SK-N-SH (cell line): ENCODE measurements at regions not wholly inside any gene's neighbourhood (a gene's known extent, or its start where the extent isn't known, plus 50 kb on each side); places are given as distances from the start of the nearest gene placed in this dataset.

Source experiments
- CTCF ChIA-PET: fragments of 300-600, 350-600 bp; formaldehyde crosslinking; extraction: SDS; loops from one replicate; lab custom pipeline; 2021; lab: Yijun Ruan, JAX
- POLR2A ChIA-PET: fragments of 350-600 bp; sonication (Branson Sonifier 250); formaldehyde crosslinking; extraction: SDS; loops from one replicate; lab custom pipeline; 2020; ENCODE audit warnings: antibody characterized with exemption, inconsistent platforms; lab: Yijun Ruan, JAX
- DNase-seq: peaks from one replicate; pipeline ENCODE4 v3.0.0; 2012
- H2AFZ ChIP-seq: fragments of 200-600 bp; sonication (generic); 2 replicates; pipeline ENCODE4 v1.8.1; 2016; ENCODE audit warnings: antibody characterized with exemption, mild to moderate bottlenecking, low read depth
- H3F3A ChIP-seq: fragments of 200-600 bp; sonication (generic); replicated peaks from 2 replicates; pipeline ENCODE3; 2016; ENCODE audit warnings: antibody characterized with exemption, mild to moderate bottlenecking; ENCODE audit not compliant: insufficient read depth
- H3K27ac ChIP-seq, 2 experiments: fragments of 200-500 bp in 1 of 2; fragments of 200-600 bp in 1 of 2; sonication (Bioruptor generic) in 1 of 2; sonication (generic), shearing (Covaris generic) in 1 of 2; 2 replicates each; pipeline versions ENCODE4 v1.5.1 to v1.6.1; 2014 to 2016; ENCODE audit warnings: low read depth in 2 of 2, inconsistent platforms in 1 of 2, low read length in 1 of 2, mild to moderate bottlenecking in 1 of 2, mixed read lengths in 1 of 2
- H3K27me3 ChIP-seq: fragments of 200-600 bp; sonication (generic), shearing (Covaris generic); 2 replicates; pipeline ENCODE4 v1.6.1; 2016; ENCODE audit warnings: mixed run types; ENCODE audit not compliant: insufficient read depth
- H3K36me3 ChIP-seq, 2 experiments: fragments of 200-500 bp in 1 of 2; fragments of 200-600 bp in 1 of 2; sonication (Bioruptor generic) in 1 of 2; sonication (generic) in 1 of 2; replicated peaks in 1 of 2; 2 replicates each; pipeline versions ENCODE3 to v1.5.1; 2014 to 2016; ENCODE audit warnings: low read length in 1 of 2, mild to moderate bottlenecking in 1 of 2; ENCODE audit not compliant: insufficient read depth in 2 of 2, control insufficient read depth in 1 of 2
- H3K4me1 ChIP-seq, 2 experiments: fragments of 200-500 bp in 1 of 2; fragments of 200-600 bp in 1 of 2; sonication (Bioruptor generic) in 1 of 2; sonication (generic), shearing (Covaris generic) in 1 of 2; 2 replicates each; pipeline versions ENCODE4 v1.5.1 to v1.6.1; 2014 to 2016; ENCODE audit warnings: low read depth in 1 of 2, low read length in 1 of 2, mixed run types in 1 of 2; ENCODE audit not compliant: insufficient read depth in 2 of 2, control insufficient read depth in 1 of 2
- H3K4me2 ChIP-seq: fragments of 200-600 bp; sonication (generic), shearing (Covaris generic); 2 replicates; pipeline ENCODE4 v1.6.1; 2017; ENCODE audit warnings: mixed run types
- H3K4me3 ChIP-seq, 2 experiments: fragments of 200-500 bp in 1 of 2; fragments of 200-600 bp in 1 of 2; sonication (Bioruptor generic) in 1 of 2; sonication (generic), shearing (Covaris generic) in 1 of 2; 2 replicates each; pipeline versions ENCODE4 v1.5.1 to v1.8.1; 2014 to 2016; ENCODE audit warnings: low read depth in 2 of 2, inconsistent platforms in 1 of 2, low read length in 1 of 2, mild to moderate bottlenecking in 1 of 2, mixed read lengths in 1 of 2, moderate library complexity in 1 of 2
- H3K79me2 ChIP-seq: fragments of 200-600 bp; sonication (generic); 2 replicates; pipeline ENCODE4 v1.8.1; 2017; ENCODE audit warnings: mild to moderate bottlenecking; ENCODE audit not compliant: insufficient read depth
- H3K9ac ChIP-seq: fragments of 200-600 bp; sonication (generic); 2 replicates; pipeline ENCODE4 v1.6.1; 2017; ENCODE audit warnings: mixed run types
- H3K9me2 ChIP-seq: fragments of 200-600 bp; sonication (generic); 2 replicates; pipeline ENCODE4 v1.6.1; 2017; ENCODE audit warnings: mixed run types
- H3K9me3 ChIP-seq: fragments of 200-600 bp; sonication (generic); 2 replicates; pipeline ENCODE4 v1.6.1; 2017; ENCODE audit warnings: mixed run types, mild to moderate bottlenecking, moderate library complexity
- H4K20me1 ChIP-seq: fragments of 200-600 bp; sonication (generic); 2 replicates; pipeline ENCODE4 v1.6.1; 2017; ENCODE audit warnings: mild to moderate bottlenecking, mixed run types; ENCODE audit not compliant: insufficient read depth
- ELF1 ChIP-seq: IDR thresholded peaks from 2 replicates; pipeline ENCODE4 v1.4.0; 2012
- EP300 ChIP-seq, 2 experiments: IDR thresholded peaks; 2 replicates each; pipeline versions ENCODE4 v1.4.0 to v1.6.1; 2012; ENCODE audit warnings: borderline replicate concordance in 1 of 2, low read depth in 1 of 2, low read length in 1 of 2
- EZH2phosphoT487 ChIP-seq: fragments of 200-600 bp; sonication (generic); IDR thresholded peaks from 2 replicates; pipeline ENCODE4 v1.6.1; 2017; ENCODE audit warnings: low read depth, mixed run types, mild to moderate bottlenecking, antibody characterized with exemption, moderate library complexity, borderline replicate concordance
- FOXJ3 ChIP-seq: sonication (generic); formaldehyde crosslinking; IDR thresholded peaks from 2 replicates; pipeline ENCODE4 v1.5.1; 2020; ENCODE audit warnings: mild to moderate bottlenecking, missing genetic modification reagents
- FOXM1 ChIP-seq: IDR thresholded peaks from 2 replicates; pipeline ENCODE4 v1.4.0; 2012; ENCODE audit warnings: low read depth, mild to moderate bottlenecking
- GATA2 ChIP-seq: sonication (generic); formaldehyde crosslinking; IDR thresholded peaks from 2 replicates; pipeline ENCODE4 v1.5.0; 2020; ENCODE audit warnings: mild to moderate bottlenecking, missing genetic modification reagents
- IRF3 ChIP-seq: fragments of 150-350 bp; IDR thresholded peaks from 2 replicates; pipeline ENCODE4 v1.6.1; 2016; ENCODE audit warnings: mild to moderate bottlenecking, low read depth, low read length
- MXI1 ChIP-seq: IDR thresholded peaks from 2 replicates; pipeline ENCODE4 v1.6.1; 2012; ENCODE audit warnings: mild to moderate bottlenecking, low read depth, low read length, improper control_type of control experiment
- NFIC ChIP-seq: IDR thresholded peaks from 2 replicates; pipeline ENCODE4 v1.4.0; 2012; ENCODE audit warnings: borderline replicate concordance
- NRF1 ChIP-seq: IDR thresholded peaks from 2 replicates; pipeline ENCODE4 v1.6.1; 2012; ENCODE audit warnings: low read depth, mild to moderate bottlenecking, low read length
- POLR2AphosphoS5 ChIP-seq: IDR thresholded peaks from 2 replicates; pipeline ENCODE4 v1.6.1; 2012; ENCODE audit warnings: low read depth, low read length
- RCOR1 ChIP-seq: fragments of 150-350 bp; IDR thresholded peaks from 2 replicates; pipeline ENCODE4 v1.6.1; 2017; ENCODE audit warnings: antibody characterized with exemption, low read length
- REST ChIP-seq: IDR thresholded peaks from 2 replicates; pipeline ENCODE4 v1.6.1; 2012; ENCODE audit warnings: mild to moderate bottlenecking, low read depth, low read length, moderate library complexity
- SIN3A ChIP-seq: IDR thresholded peaks from 2 replicates; pipeline ENCODE4 v1.6.1; 2012; ENCODE audit warnings: low read depth, mild to moderate bottlenecking, low read length, moderate library complexity, borderline replicate concordance
- SMC3 ChIP-seq: IDR thresholded peaks from 2 replicates; pipeline ENCODE4 v1.6.1; 2012; ENCODE audit warnings: low read depth, low read length, improper control_type of control experiment
- WGBS: methylation state at CpG from one replicate; pipeline ENCODE4 v1.1.6; 2017; ENCODE audit warnings: low lambda C conversion rate; 5-methylcytosine and 5-hydroxymethylcytosine counted together
- TF ChIP-seq, protein P1 (sequence below): IDR thresholded peaks from 2 replicates; pipeline ENCODE4; 2012
- TF ChIP-seq, protein P2 (sequence below): fragments of 200-600 bp; sonication (generic); IDR thresholded peaks from 2 replicates; pipeline ENCODE4 v1.6.1; 2017; ENCODE audit warnings: antibody characterized with exemption, mild to moderate bottlenecking, moderate library complexity

- CTCF ChIA-PET: interaction anchor here (1.6 kb wide), 1 partner anchor 11 kb away, joined by 4 read pairs; no protein-coding TSS in a partner anchor
Measured at GRCh38 chr5:153340139-153340538, 150.3 kb upstream of the GRIA1 start.

GRCh38 chr5:153340738-153341137 lies 149.7 kb upstream of the GRIA1 start:
- no peaks in the 10 kb centered on the region for H3K9me3 ChIP-seq
- ChIA-PET CTCF (interaction anchor here (1.6 kb wide), 1 partner anchor 11 kb away, joined by 4 read pairs; no protein-coding TSS in a partner anchor), POLR2A (no interaction called here)
- H3K9me2 ChIP-seq: no peaks in the 10 kb centered on the region
- H4K20me1 ChIP-seq: no peaks in the 10 kb centered on the region
- H3K27ac ChIP-seq: no peak overlapping the region
- H3K36me3 ChIP-seq: no peaks in the 10 kb centered on the region
- H3K4me1 ChIP-seq: no peaks in the 10 kb centered on the region
- TF ChIP-seq REST (no peak), SMC3 (no peak), FOXJ3 (no peak), FOXM1 (no peak), SIN3A (no peak), ELF1 (no peak), MXI1 (no peak)
- TF ChIP-seq, protein P1, sequence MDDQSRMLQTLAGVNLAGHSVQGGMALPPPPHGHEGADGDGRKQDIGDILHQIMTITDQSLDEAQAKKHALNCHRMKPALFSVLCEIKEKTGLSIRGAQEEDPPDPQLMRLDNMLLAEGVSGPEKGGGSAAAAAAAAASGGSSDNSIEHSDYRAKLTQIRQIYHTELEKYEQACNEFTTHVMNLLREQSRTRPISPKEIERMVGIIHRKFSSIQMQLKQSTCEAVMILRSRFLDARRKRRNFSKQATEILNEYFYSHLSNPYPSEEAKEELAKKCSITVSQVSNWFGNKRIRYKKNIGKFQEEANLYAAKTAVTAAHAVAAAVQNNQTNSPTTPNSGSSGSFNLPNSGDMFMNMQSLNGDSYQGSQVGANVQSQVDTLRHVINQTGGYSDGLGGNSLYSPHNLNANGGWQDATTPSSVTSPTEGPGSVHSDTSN: no peak
- H2AFZ ChIP-seq: no peak overlapping the region
- H3F3A ChIP-seq: no peaks in the 10 kb centered on the region
- no peaks in the 10 kb centered on the region for H3K79me2 ChIP-seq
- DNase-seq: no peak
- 18% methylated on average over 1 of the region's 1 CpG for WGBS
- H3K4me3 ChIP-seq: no peak overlapping the region
- no peak overlapping the region for H3K4me2 ChIP-seq
- no peak overlapping the region for H3K9ac ChIP-seq
- no peaks in the 10 kb centered on the region for H3K27me3 ChIP-seq

More at GRCh38 chr5:153340139-153340538, 150.3 kb upstream of the GRIA1 start:
- Histone ChIP-seq H3K9ac (no peak overlapping the region), H3K27ac (no peak overlapping the region), H3K79me2 (no peaks in the 10 kb centered on the region), H3K27me3 (no peaks in the 10 kb centered on the region), H3K9me3 (no peaks in the 10 kb centered on the region), H3K9me2 (no peaks in the 10 kb centered on the region), H3K4me1 (no peaks in the 10 kb centered on the region), H3F3A (no peaks in the 10 kb centered on the region), H4K20me1 (no peaks in the 10 kb centered on the region), H3K36me3 (no peaks in the 10 kb centered on the region), H2AFZ (no peak overlapping the region), H3K4me3 (no peak overlapping the region), H3K4me2 (no peak overlapping the region)
- no peak for TF ChIP-seq FOXM1
- no peak for TF ChIP-seq EP300 (IDR thresholded peaks at IDR 0.05; ENCODE audit: borderline replicate concordance in 1 of 2, low read depth in 1 of 2, low read length in 1 of 2)
- TF ChIP-seq MXI1: no peak
- TF ChIP-seq GATA2: no peak
- no peak for TF ChIP-seq RCOR1
- TF ChIP-seq NFIC: no peak
- no peak for TF ChIP-seq EZH2phosphoT487
- TF ChIP-seq IRF3: no peak
- no peak for TF ChIP-seq NRF1
- no peak for TF ChIP-seq POLR2AphosphoS5
- TF ChIP-seq, protein P2, sequence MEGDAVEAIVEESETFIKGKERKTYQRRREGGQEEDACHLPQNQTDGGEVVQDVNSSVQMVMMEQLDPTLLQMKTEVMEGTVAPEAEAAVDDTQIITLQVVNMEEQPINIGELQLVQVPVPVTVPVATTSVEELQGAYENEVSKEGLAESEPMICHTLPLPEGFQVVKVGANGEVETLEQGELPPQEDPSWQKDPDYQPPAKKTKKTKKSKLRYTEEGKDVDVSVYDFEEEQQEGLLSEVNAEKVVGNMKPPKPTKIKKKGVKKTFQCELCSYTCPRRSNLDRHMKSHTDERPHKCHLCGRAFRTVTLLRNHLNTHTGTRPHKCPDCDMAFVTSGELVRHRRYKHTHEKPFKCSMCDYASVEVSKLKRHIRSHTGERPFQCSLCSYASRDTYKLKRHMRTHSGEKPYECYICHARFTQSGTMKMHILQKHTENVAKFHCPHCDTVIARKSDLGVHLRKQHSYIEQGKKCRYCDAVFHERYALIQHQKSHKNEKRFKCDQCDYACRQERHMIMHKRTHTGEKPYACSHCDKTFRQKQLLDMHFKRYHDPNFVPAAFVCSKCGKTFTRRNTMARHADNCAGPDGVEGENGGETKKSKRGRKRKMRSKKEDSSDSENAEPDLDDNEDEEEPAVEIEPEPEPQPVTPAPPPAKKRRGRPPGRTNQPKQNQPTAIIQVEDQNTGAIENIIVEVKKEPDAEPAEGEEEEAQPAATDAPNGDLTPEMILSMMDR: no peak
- POLR2A ChIA-PET: no interaction called here
- no peak for DNase-seq
- WGBS: 19% methylated on average over 3 of the region's 3 CpGs
